ENCODE measurements at regions not wholly inside any gene's neighbourhood (a gene's known extent, or its start where the extent isn't known, plus 50 kb on each side); places are given as distances from the start of the nearest gene placed in this dataset.
"Not testable (repeated sequence)": the region's sequence is repeated elsewhere in the genome, so short reads cannot be mapped to it uniquely, and the experiment has no call there.

DNA sequence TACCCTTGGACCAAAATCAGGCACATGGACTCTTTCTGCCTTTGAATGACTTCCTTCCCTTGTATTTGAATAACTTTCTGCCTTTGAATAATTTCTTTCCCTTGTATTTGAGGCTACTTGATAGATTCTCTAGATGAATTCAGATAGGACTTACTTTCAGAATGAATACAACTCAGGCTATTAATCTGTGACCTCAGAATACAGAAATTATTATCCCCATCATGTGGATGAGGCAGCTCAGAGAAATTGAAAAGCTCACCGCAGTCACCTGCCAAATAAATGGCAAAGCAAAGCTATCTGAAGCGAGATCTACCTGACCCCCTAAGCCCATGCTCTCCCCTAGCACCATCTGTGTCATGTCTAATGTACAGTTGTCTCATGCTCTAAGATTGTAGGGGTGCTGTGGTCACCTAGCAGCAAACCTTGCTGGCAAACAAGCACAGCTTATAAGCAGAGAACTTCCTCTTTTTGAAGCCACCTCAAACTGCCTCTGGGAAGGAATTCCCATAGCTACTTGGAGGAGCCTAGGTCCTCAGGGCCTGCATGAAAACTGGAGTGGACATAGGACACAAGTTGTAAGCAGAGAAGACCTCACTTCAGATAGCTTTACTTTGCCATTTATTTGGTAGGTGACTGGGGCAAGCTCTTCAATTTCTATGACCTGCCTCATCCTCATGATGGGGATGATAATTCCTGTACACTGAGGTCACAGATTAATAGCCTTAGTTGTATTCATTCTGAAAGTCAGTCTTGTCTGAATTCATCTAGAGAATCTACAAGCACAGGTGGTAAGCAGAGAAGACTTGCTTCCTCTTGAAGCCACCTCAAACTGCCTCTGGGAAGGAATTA, 66.1 kb downstream of the FASLG start:
- TF ChIP-seq, protein P1, sequence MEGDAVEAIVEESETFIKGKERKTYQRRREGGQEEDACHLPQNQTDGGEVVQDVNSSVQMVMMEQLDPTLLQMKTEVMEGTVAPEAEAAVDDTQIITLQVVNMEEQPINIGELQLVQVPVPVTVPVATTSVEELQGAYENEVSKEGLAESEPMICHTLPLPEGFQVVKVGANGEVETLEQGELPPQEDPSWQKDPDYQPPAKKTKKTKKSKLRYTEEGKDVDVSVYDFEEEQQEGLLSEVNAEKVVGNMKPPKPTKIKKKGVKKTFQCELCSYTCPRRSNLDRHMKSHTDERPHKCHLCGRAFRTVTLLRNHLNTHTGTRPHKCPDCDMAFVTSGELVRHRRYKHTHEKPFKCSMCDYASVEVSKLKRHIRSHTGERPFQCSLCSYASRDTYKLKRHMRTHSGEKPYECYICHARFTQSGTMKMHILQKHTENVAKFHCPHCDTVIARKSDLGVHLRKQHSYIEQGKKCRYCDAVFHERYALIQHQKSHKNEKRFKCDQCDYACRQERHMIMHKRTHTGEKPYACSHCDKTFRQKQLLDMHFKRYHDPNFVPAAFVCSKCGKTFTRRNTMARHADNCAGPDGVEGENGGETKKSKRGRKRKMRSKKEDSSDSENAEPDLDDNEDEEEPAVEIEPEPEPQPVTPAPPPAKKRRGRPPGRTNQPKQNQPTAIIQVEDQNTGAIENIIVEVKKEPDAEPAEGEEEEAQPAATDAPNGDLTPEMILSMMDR (IDR thresholded peaks at IDR 0.05; ENCODE audit: low read length, missing control alignments) = no peak
- H3K4me3 ChIP-seq (replicated peaks; ENCODE audit: low read depth, low read length) = no peak overlapping the region
- no peak for DNase-seq (ENCODE audit: low read depth)

DNA sequence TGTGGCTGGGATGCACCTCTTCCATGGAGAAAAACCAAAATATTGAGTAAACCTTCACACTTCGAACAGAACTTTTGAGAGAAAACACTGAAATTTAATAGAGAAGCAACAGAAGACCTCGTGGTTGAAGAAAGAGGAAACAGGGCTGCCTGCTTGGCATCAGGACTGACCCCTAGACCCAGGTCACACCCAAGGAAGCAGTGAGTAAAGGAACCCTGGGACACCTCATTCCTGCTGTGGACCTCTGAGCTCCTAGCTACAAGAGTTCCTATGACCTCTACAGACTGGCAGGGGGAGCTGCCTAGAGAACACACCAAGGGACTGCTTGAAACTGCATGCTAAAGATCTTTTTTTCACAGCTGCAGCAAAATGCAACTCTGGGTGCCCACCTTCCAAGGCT, 67.8 kb downstream of the FASLG start:
- no peak for DNase-seq (ENCODE audit: low read depth)
- no peak overlapping the region for H3K4me3 ChIP-seq (replicated peaks; ENCODE audit: low read depth, low read length)
- TF ChIP-seq, protein P1 (IDR thresholded peaks at IDR 0.05; ENCODE audit: low read length, missing control alignments) = no peak

DNA sequence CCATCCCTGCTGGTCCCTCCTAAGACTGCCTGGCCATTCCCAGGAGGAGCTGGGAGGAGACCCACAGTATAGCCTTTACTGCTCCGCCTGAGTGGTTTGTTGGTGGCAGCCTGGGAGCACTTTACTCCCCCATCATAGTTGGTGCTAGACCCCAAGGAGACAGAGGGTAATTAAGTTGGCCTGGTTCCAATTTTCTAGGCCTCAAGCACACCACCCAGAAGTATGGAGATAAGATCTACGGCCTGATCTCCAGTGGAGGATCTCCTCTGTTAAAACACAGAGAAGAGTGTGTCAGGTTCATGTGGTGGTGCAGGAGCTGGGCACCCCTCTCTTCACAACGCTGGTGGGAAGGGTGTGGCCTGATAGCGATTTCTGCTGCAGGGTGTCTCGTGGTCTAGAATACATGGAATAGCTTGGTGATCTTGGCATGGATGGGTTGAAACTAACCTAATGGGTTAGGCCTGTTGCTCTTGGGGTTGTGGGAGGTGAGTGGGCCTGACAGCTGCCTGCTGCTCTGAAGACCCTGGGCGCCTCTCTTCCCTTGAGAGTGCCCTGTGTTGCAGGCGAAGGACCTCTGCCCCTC, 68.5 kb downstream of the FASLG start:
- H3K4me3 ChIP-seq (replicated peaks; ENCODE audit: low read depth, low read length) = no peak overlapping the region
- TF ChIP-seq, protein P1 (IDR thresholded peaks at IDR 0.05; ENCODE audit: low read length, missing control alignments) = no peak
- no peak for DNase-seq (ENCODE audit: low read depth)

DNA sequence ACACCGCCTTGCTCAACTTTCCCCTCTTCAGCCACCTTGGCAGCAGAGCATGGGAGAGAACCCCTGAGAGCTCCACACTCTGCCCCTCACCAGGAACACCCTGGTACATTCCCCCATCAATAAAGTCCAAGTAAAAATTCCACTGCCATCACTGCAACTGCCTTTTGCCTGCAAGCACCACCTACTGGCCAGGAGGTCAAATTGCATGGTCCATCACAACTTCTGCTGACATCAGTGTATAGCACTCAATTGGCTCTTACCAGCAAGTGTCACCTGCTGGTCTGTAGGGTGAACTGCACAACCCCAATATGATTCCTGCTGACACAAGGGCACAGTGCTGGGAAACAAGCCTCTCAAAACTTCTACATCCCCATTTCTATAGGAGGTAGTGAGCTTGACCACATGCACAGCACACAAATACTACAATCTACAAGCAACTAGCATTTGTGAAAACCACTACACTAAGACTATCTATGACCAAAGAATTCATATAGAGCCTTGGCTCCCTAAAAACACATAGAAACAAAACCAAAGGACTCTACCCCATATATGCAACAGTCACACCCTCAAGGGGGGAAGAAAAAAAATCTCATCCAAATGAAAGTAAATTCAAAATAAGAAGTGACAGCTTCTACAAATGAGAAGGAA, 69.2 kb downstream of the FASLG start:
- no peak overlapping the region for H3K4me3 ChIP-seq (replicated peaks; ENCODE audit: low read depth, low read length)
- peak; percentile 30 for DNase-seq (ENCODE audit: low read depth)
- TF ChIP-seq, protein P1 (IDR thresholded peaks at IDR 0.05; ENCODE audit: low read length, missing control alignments) = peak; percentile 40

DNA sequence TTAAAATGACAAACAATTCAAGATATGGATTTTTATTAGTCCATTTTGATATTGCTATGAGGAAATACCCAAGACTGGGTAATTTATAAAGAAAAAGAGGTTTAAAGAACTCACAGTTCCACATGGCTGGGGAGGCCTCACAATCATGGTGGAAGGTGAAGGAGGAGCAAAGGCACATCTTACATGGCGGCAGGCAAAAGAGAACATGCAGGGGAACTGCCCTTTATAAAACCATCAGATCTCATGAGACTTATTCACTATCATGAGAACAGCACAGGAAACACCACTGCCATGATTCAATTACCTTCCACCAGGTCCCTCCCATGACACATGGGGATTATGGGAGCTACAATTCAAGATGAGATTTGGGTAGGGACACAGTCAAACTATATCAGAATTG, 69.8 kb downstream of the FASLG start:
- H3K4me3 ChIP-seq (replicated peaks; ENCODE audit: low read depth, low read length); DNase-seq (ENCODE audit: low read depth): not testable (repeated sequence)

DNA sequence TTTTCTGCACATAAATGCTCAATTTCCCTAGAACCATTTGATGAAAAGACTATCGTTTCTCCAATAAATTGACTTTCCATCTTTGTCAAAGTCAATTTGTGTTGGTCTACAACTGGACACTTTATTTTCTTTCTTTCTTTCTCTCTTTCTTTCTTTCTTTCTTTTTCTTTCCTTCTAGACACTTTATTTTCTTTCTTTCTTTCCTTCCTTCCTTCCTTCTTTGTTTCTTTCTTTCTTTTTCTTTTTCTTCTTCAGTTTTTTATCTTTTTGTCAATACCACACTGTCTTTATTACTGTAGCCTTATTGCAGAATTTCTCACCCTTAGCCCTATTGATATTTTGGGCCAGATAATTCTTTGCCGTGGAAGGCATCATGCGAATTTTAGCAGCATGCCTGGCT, 73.5 kb downstream of the FASLG start:
- no peak overlapping the region for H3K4me3 ChIP-seq (replicated peaks; ENCODE audit: low read depth, low read length)
- TF ChIP-seq, protein P1 (IDR thresholded peaks at IDR 0.05; ENCODE audit: low read length, missing control alignments) = no peak
- no peak for DNase-seq (ENCODE audit: low read depth)

DNA sequence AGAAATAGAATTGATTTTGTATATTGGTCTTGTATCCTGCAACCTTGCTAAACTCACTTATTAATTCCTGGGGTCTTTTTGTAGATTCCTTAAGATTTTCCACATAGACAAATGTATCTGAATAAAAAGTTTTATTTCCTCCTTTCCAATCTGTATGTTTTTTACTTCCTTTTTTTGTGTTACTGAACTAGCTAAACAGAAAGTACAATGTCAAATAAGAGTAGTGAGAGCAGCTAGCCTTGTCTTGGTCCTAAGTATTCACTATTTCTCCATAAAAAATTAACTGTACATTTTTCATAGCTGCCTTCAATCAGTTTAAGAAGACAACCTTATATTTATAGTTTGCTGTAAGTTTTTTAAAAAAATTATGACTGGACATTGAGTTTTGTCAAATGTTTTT, 74.9 kb downstream of the FASLG start:
- no peak for DNase-seq (ENCODE audit: low read depth)
- TF ChIP-seq, protein P1 (IDR thresholded peaks at IDR 0.05; ENCODE audit: low read length, missing control alignments) = no peak

More for the DNA sequence above, 74.9 kb downstream of the FASLG start:
- H3K4me3 ChIP-seq (replicated peaks; ENCODE audit: low read depth, low read length) = no peak overlapping the region
